Myocyte (in vitro differentiated cells): ENCODE measurements at regions not wholly inside any gene's neighbourhood (a gene's known extent, or its start where the extent isn't known, plus 50 kb on each side); places are given as distances from the start of the nearest gene placed in this dataset.

Source experiments
- DNase-seq: peaks from one replicate; pipeline ENCODE4 v3.0.0-alpha.2; 2012; ENCODE audit warnings: low read depth

DNA sequence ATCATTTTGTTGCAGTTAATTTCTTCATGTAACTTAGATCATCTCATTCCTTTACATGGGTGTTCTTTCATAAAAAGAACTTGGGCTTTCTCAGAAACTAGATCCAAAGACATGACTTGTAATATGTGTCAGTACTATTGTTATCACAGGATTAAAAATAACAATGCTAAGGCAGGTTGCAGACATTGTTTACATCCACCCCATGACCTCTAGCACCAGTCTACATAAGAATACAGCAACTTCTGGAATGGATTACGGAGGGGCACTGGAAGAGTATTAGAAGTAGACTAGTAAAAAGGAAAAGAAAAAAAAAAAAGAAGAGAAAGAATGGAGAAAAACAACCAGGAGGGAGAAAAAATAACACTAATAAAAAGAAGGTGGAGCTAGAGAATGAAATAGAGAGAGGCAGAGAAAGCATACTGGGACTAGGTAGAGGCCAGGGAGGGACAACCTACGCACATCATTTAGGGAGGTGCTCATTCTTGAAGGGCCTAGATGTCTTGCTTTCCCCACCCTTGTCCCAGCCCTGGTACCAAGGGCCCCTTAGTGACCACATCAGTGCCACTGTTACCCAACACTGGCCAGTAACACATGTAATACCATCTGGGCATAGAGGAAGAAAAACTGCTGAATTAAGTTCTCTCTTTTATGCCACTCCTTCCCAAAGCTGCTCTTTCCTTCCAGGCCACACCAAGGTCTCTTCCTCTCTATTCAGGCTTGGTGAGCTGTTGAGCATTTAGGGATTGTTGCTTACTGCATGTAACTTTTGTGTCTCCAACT, 70.6 kb upstream of the KLF7 start:
- no peak for DNase-seq

DNA sequence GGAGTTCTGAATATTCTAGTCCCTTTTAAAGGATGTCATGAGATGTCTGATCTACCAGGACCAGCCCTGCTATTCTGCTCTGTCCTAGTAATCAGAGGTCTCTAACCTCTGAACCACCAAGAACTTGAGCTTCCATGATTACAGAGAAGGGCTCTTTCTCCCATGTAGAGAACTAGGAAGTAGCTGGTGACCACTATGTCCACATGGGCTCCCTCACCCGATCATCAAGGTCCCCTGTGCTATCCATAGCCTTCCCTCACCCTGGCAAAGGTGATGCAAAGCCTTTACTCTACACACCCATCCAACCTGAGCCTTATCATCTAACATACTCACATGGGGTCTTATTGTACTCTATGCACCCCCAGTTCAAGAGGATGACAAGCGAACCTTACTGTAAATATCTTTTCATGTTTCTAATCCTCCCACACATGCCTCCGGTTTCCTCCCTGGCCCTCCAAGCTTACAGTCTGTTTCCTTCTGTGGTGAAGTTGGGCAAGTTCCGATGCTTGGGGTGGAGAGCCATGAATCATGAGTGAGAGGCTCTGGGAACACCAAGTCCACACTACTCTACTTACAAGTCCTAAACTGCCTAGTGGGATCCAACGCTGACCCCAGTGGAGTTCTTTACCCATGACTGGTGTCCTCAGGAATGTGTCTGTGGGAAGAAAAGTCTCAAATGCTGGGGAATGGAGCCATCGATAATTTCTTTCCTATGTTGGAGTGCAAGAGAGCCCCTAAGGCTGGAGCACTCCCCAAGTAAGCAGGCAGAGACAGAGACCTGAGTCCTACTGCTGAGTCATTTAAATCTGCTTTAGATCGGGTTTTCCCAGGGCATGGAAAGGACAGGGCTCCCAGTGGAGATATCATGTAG, 73.3 kb upstream of the KLF7 start:
- DNase-seq: peak; percentile 95

DNA sequence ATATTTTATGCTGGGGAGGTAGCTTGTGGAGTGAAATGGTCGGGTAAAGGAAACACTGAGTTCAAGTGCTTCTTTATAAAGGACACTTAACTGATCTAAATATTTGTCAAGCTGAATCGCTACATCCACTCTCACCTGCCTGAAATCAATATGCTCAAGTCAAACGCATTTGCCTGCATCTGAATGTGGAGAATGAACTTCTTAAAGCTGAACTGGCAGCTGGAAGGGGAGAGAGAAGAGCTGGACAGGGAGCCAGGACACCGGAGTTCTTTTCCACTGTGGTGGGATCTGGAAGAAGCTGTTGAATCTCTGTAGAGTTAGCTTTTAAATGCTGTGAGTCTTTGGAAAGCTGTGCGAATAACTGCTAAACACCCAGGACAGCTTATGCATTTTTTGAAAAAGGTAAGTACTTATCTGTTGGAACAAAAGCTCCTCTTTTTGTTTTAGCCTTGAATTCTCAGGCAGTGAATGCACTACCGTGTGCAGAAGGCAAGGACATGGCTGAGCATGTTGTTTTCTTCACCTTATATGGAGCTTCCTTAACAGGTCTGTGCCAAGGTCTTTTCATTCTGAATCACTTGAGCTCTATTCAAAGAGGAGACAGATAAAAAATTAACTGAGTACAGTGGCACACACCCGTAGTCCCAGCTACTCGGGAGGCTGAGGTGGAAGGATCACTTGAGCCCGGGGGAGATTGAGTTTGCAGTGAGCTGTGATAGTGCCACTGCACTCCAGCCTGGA, 74.2 kb upstream of the KLF7 start:
- peak; percentile 47 for DNase-seq

DNA sequence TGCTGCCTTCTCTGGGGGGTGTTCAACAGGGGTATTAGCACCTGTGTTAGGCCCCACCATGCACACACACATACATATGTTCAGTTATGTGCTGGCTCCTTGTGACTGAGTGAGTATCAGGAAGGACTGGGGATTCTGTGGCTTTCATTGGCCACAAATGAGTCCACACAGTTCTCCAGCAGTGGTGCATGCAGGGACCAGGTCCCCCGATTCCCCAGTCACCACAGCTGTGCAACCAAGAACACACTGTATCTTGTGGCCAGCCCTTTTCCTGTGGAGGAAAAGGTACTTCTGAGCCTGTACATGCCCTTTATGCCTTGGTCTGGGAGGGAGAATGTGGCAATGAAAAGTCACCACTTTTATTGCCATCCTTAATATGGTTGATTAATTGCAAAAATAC, 74.9 kb upstream of the KLF7 start:
- DNase-seq: peak; percentile 29

DNA sequence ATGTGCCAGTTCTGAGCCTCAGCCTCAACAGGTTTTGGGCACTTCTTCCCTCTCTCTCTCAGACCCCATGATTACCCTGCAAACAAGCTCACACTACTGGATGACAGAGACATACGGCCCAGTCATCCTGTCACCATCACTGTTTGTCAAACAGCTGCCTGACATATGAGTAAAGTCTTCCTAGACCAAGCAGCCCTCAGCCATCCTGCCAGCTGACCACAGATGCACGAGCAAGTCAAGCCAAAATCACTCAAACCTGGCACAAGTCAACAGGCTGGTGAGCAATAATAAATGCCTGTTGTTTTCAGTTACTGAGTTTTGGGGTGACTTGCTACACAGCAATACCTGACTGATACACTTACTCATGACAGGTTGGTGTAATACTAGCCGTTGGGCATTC, 75.5 kb upstream of the KLF7 start:
- DNase-seq: peak; percentile 90

DNA sequence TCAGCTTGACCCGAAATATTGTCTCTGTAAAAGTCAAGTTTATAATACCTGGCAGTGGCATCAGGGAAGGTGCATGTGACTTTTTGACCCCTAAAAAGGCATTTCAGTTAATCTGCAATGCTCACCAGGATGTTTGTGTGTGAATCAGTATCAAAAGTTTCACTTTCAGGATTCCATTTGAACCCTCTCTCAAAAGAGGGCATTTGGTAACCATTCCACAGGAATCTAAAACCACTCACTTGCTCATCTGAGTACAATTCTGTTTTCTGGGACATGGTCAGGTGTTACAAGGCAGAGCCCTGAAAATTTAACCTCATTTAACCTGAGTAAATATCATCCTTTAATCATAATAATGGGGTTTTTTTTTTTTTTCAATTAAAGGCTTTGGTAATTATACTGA, 77.9 kb upstream of the KLF7 start:
- no peak for DNase-seq

- DNase-seq: no peak
Measured at GRCh38 chr2:207244971-207245925, 79.5 kb upstream of the KLF7 start.

DNA sequence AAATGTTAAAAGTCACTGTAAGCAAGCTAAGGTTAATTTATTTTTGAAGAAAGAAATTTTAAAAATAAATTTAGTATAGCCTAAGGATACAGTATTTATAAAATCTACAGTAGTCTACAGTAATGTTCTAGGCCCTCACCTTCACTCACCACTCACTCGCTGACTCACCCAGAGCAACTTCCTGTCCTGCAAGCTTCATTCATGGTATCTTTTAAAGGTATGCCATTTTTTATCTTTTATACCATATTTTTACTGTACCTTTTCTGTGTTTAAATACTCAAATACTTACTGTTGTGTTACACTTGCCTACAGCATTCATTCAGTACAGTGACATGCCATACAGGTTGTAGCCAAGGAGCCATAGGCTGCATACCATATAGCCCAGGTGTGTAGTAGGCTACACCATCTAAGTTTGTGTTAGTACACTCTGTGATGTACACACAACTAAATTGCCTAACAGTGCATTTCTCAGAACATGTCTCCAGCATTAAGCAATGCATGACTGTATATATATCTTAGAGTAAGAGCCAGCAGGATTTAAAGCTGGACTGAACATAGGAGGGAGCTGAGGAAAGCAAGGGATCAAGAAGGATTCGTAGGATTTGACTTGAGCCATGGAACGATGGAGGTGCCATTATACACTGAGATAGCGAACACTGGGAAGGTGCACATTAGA, 83.1 kb upstream of the KLF7 start:
- DNase-seq: no peak

- DNase-seq: no peak
Measured at GRCh38 chr2:207251022-207251421, 85.3 kb upstream of the KLF7 start.

- DNase-seq: peak; percentile 80
Measured at GRCh38 chr2:207251573-207252192, 85.9 kb upstream of the KLF7 start.

DNA sequence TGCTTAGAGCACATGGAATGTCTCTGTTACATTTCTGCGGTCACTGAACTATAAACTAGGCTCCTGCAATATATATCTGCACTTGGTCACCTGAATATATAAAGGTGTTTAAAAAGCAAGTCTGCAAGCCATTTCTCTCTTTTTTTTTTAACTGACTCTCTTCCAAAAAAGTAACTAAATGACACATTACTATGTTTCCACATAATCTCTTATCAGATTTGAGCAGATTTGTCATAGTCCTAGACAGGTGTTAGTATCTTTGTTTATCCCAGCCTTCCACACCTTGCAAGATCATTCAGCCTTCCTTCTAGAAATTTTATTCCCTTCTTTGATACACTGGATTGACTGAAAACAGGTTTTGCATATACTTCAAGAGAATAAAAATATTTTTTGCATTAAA, 86.7 kb upstream of the KLF7 start:
- no peak for DNase-seq

DNA sequence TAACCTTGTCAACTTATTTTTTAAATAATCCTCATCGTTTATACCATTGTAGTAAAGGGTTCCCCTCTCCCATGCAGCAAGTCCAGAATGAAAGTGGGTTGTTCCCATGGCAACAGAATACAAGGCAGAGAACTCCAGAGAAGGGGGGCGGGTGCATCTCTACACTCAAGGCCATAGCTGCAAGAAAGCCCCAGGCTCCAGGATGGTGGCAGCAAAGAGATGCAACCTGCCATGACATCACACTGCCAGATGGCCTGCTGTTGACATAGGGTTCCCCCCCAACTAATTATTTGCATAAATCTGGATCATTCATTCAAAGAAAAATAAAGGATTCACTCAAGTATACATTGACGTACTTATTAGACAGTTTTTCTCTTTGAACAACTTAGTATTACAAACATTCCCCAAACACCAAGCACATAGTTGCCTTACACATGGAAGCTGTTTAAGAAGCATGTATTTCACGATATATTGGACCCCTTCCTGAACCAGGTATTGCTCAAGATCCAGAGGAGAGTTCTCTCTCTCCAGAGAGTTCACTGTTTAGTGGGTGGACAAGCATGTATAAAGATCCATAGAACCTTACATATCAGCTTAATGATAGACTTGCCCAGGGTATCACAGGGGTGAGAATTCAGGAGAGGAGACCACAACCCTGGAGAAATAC, 87.4 kb upstream of the KLF7 start:
- DNase-seq: no peak

DNA sequence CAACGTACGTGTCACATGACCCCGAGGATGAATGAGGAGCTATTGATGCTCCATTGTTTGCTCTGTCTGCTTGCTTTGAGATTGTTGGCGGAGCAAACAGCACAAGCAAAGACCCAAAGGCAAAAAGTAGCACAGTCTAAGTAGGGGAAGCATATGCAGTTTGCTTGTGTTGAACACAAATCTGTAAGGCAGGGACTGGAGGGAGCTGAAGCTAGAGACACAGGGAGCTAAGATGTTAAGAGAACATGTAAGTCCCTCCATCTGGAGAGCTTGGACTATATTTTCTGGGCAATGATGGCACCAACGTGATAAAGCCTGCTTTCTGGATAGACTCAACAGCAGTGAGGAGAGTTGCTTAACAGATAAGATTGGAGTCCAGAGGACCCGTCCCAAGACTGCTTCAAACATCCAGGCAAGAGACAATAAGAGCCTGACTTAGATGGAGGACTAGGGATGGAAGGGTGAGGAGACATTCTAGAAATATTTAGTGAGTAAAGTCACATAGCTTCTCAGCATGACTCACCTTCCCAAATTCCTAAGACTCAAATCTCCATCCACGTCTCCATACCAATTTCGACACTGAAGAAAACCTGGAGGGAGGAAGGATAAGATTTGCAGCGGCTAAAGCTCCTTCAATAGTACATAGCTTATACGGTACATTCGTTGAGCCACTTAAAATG, 88.1 kb upstream of the KLF7 start:
- peak; percentile 72 for DNase-seq

DNA sequence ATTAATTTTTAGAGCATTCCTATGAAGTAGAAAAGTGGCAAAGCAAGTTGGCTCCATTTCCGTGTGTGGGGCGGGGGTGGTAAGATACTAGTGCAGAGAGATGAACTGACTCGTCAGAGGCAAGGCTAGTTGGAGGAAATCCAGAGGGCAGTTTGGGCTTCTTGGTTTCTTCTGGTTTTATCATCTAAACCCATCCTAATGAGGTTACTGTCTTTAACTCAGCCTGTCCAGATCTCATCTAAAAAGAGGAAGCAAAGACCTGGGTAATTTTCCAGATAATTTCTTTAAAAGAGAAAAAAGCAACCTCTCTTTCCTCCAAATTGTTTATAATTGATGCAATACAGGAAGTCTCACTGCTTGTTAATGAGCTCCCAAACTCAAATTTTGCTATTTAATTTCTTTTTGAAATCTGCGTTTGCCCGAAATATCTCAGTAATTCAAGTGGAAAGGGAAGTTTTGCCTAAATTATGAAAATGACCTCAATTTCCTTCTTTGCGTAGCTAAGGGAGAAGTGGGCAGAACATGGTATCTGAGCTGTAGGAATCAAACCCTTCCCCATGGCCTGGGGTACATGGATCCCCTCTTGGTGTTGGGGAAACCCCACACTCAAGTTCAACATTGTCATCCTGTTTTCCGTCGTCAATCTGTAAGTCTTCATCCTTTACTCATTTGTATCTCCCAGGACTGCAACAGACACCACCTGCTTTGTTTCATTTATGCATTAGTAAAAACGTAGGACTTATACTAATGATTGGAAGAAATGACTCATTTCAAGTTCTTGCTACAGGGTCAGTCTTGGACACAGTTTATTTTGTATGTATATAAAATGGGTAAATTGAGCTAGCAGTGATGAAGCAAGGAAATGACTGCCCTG, 89.1 kb upstream of the KLF7 start:
- DNase-seq: no peak

- DNase-seq: no peak
Measured at GRCh38 chr2:207255565-207256470, 90.1 kb upstream of the KLF7 start.

GRCh38 chr2:207256476-207257207, 90.9 kb upstream of the KLF7 start:
- no peak for DNase-seq
